ENCODE measurements at regions not wholly inside any gene's neighbourhood (a gene's known extent, or its start where the extent isn't known, plus 50 kb on each side); places are given as distances from the start of the nearest gene placed in this dataset.

DNA sequence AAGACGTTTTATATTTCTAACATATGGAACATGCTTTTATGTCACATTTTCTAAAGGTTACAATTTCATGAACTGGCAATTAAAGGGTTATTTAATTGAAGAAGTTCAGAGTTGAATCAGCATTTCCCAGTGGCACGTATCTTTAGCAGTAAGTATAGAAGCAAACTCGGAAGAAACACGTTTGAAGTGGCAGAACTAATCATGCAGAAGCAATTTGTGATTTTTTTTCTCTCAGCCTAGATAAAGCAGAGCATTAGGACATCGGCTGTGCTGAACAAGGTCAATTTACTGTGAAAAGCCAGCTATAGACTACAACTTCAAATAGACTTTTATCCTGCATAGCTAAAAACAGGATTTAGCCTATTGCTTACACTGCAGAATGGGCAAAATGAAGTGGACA is 104.7 kb downstream of the ISL1 start:
- TF ChIP-seq GATA2 (IDR thresholded peaks at IDR 0.05; ENCODE audit: low read depth, low read length) (no peak), GATA3 (IDR thresholded peaks at IDR 0.05; ENCODE audit: low read depth, low read length) (no peak)
